Heart right ventricle (tissue), 16 donors: ENCODE measurements at regions not wholly inside any gene's neighbourhood (a gene's known extent, or its start where the extent isn't known, plus 50 kb on each side); places are given as distances from the start of the nearest gene placed in this dataset.

Experiments
- ATAC-seq, 8 donors: fragments of 200-7000 bp; cut with Tn5 transposase; one replicate each; pipeline ENCODE4 v1.9.1; 2020; ENCODE audit warnings: mild to moderate bottlenecking in 8 of 8, moderate library complexity in 8 of 8, moderate number of reproducible peaks in 1 of 8
- DNase-seq, 2 donors: peaks; one replicate each; pipeline ENCODE4 v3.0.0-alpha.2; 2020
- H3K27ac ChIP-seq, 10 donors: fragments of 200-600 bp; sonication (generic) in 2 of 10; one replicate each; pipeline versions ENCODE4 v1.5.0 to v1.8.0; 2020 to 2022; ENCODE audit warnings: mild to moderate bottlenecking in 3 of 10
- H3K27me3 ChIP-seq, 7 donors: fragments of 200-600 bp; one replicate each; pipeline ENCODE4 v1.8.0; 2021 to 2022; ENCODE audit warnings: mild to moderate bottlenecking in 2 of 7
- H3K36me3 ChIP-seq, 9 donors: fragments of 200-600 bp; sonication (generic) in 1 of 9; one replicate each; pipeline versions ENCODE4 v1.5.0 to v1.8.0; 2020 to 2022; ENCODE audit warnings: mild to moderate bottlenecking in 2 of 9
- H3K4me1 ChIP-seq, 9 donors: fragments of 200-600 bp; sonication (generic) in 1 of 9; one replicate each; pipeline versions ENCODE4 v1.5.0 to v1.8.0; 2020 to 2022; ENCODE audit warnings: mild to moderate bottlenecking in 4 of 9
- H3K4me3 ChIP-seq, 10 donors: fragments of 200-600 bp; sonication (generic) in 2 of 10; one replicate each; pipeline versions ENCODE4 v1.5.0 to v1.8.0; 2020 to 2022; ENCODE audit warnings: mild to moderate bottlenecking in 7 of 10, moderate library complexity in 2 of 10
- H3K9me3 ChIP-seq, 11 donors: fragments of 200-600 bp in 10 of 11; sonication (generic) in 2 of 11; one replicate each; pipeline versions ENCODE4 v1.5.0 to v1.8.0; 2013 to 2022; ENCODE audit warnings: mild to moderate bottlenecking in 2 of 11, control low read depth in 1 of 11, moderate library complexity in 1 of 11
- WGBS, 2 donors: extraction: QIAGEN DNeasy Blood & Tissue Kit; methylation state at CpG; one replicate each; pipeline ENCODE4 v1.1.7; 2013; ENCODE audit warnings: inconsistent platforms in 1 of 2; 5-methylcytosine and 5-hydroxymethylcytosine counted together
- intact Hi-C, 10 donors: fragments of 100-400 bp; cut with DNase I; formaldehyde crosslinking; loops; one replicate each; pipeline versions ENCODE4 v1.11.1 to v1.14.2; 2022
- TF ChIP-seq, protein P1 (sequence below), 9 donors: fragments of 200-600 bp; sonication (generic) in 2 of 9; IDR thresholded peaks; one replicate each; pipeline versions ENCODE4 v1.5.0 to v1.8.0; 2021 to 2022; ENCODE audit warnings: antibody characterized with exemption in 9 of 9, mild to moderate bottlenecking in 5 of 9, moderate library complexity in 1 of 9
- donor health status: Arrhythmogenic right ventricular cardiomyopathy.
- donor health status: ischemic (EF 13 %, LVEDD 7.1; RV severe dilation, severe dysfunction).
- donor health status: healthy with polysubstance abuse.
- donor health status: DM: no; HTN: yes; CAD: no.
- donor health status: DM: no; HTN: no; CAD: no.
- donor health status: ischemic (EF 25% LVEDD 6.9; RV normal size, moderate dysfunction).
- donor health status: ischemic (EF 25% LVEDD 5.7; RV mildly dilated, moderate dysfunction).
- donor health status: healthy.
- donor health status: DM: yes; HTN: yes; CAD: no.
- donor health status: Ischemic cardiomyopathy.
- donor health status: ischemic (EF 35%, LVEDD 5.7; RV mildly dilated, moderate dysfunction).
- donor health status: nonischemic (EF 11% LVEDD 7.7; RV severe dilation, severe dysfunction).
- donor health status: DM: yes; HTN: yes; CAD: no.
- donor health status: PGD.
- donor health status: ischemic (EF 29% LVEDD 5.4; RV normal size, mild dysfunction).
- donor health status: nonischemic (EF 23%, LVEDD 6.1; RV moderate dilation, normal function).

DNA sequence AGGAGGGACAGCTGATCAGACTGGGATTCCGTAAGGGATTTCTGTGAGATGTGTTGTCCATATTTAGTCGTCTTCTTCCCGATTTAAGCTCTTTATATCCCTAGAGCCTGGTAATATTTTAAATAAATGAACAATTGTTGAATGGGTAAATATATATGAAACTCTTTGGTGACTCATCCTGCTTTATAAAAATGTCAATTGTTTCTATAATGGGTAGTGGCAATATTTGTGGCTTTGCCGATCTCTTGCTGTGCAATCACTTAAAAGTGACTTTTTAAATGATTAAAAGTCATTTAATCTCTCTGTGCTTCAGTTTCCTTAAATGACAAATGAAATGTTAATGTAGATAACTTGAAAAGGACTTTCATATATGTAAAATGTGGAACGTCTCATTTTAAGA is 339.2 kb downstream of the RNF144A start:
- no peak for ATAC-seq

DNA sequence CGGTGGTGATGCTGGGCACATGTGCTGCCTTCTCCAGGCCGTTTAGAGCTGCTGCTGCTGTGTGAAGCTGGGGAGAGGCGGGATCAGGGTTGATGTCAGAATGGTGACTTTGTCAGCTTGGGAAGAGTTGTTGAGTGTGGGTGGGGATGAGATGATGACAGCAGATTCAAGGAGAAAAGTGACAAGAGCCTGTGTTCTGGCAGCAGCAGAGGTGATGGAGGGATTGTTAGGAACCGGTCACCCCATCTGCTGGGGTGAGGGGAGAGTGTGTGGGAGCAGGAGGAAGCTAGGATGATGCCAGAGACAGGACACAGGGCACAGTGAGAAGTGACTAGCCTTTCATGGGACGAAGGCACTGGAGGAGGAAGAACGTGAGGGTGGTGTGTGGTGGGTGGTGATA is 345.5 kb downstream of the RNF144A start:
- H3K27ac ChIP-seq: no peak overlapping the region
- TF ChIP-seq, protein P1, sequence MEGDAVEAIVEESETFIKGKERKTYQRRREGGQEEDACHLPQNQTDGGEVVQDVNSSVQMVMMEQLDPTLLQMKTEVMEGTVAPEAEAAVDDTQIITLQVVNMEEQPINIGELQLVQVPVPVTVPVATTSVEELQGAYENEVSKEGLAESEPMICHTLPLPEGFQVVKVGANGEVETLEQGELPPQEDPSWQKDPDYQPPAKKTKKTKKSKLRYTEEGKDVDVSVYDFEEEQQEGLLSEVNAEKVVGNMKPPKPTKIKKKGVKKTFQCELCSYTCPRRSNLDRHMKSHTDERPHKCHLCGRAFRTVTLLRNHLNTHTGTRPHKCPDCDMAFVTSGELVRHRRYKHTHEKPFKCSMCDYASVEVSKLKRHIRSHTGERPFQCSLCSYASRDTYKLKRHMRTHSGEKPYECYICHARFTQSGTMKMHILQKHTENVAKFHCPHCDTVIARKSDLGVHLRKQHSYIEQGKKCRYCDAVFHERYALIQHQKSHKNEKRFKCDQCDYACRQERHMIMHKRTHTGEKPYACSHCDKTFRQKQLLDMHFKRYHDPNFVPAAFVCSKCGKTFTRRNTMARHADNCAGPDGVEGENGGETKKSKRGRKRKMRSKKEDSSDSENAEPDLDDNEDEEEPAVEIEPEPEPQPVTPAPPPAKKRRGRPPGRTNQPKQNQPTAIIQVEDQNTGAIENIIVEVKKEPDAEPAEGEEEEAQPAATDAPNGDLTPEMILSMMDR (IDR thresholded peaks at IDR 0.05): no peak
- no peaks in the 10 kb centered on the region for H3K4me1 ChIP-seq
- no peak overlapping the region for H3K4me3 ChIP-seq
- intact Hi-C loops: no loop called here
- 35 to 44% methylated on average over 6 of the region's 6 CpGs for WGBS, 2 donors
- no peaks in the 10 kb centered on the region for H3K9me3 ChIP-seq
- no peak for ATAC-seq
- no peak for DNase-seq
- no peaks in the 10 kb centered on the region for H3K36me3 ChIP-seq
- peaks cover 0 to 10% (median 0%) of the 10 kb centered on the region in 7 donors for H3K27me3 ChIP-seq

More for the DNA sequence above, 339.2 kb downstream of the RNF144A start:
- no peaks in the 10 kb centered on the region for H3K27me3 ChIP-seq
- no peaks in the 10 kb centered on the region for H3K9me3 ChIP-seq
- H3K4me1 ChIP-seq: no peaks in the 10 kb centered on the region
- intact Hi-C loops: no loop called here
- no peak overlapping the region for H3K27ac ChIP-seq
- no peak overlapping the region for H3K4me3 ChIP-seq
- no peak for DNase-seq
- TF ChIP-seq, protein P1 (IDR thresholded peaks at IDR 0.05): no peak
- WGBS, 2 donors: 86 to 90% methylated on average over 5 of the region's 5 CpGs
- no peaks in the 10 kb centered on the region for H3K36me3 ChIP-seq

DNA sequence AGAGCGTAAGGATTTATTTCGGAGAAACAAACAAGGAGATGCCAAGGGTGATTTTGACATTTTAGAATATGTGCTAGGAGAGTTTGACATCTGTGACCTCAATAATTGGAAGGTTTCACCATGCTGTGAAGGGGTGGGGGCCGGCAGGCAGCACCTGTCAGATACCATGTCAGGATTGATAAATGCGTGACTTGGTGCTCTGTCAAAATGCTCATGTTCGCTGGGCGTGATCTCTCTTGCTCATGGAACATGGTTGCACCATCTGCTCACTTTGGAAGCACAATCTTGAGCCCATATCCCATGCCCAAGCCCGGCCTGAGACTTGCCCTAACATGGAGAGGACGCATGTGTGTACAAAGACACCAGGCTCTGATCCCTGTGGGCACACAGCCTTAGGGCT is 347.6 kb downstream of the RNF144A start:
- ATAC-seq (no peak), DNase-seq (no peak)
- Histone ChIP-seq H3K36me3 (no peaks in the 10 kb centered on the region), H3K4me3 (no peak overlapping the region), H3K9me3 (no peaks in the 10 kb centered on the region), H3K4me1 (no peaks in the 10 kb centered on the region), H3K27ac (no peak overlapping the region), H3K27me3 (peaks cover 0 to 17% (median 10%) of the 10 kb centered on the region in 7 donors)
- 93 to 96% methylated on average over 8 of the region's 8 CpGs for WGBS, 2 donors
- TF ChIP-seq, protein P1 (IDR thresholded peaks at IDR 0.05): no peak
- intact Hi-C loops: no loop called here

DNA sequence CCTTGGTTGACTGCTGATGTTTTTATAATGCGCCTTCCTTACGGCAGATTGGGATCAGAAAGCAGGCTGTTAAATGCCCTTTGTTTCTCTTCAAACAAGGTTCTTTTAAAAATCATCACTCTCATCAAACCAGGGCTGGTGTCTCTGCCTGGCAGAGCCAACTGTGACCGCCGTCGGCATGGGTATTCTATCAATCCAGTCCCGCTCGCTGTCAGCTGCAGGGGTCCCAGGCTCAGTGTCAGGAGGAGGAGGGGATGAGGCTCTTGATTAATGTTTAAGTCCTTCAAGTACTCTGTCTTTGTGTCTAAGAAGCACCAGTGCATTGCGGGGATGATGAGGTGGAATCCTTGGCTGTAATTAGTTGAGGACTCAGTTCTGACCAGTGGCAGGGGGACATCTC is 348.1 kb downstream of the RNF144A start:
- Histone ChIP-seq H3K27ac (no peak overlapping the region), H3K27me3 (peaks cover 0 to 22% (median 11%) of the 10 kb centered on the region in 7 donors), H3K36me3 (no peaks in the 10 kb centered on the region), H3K4me3 (no peak overlapping the region), H3K4me1 (no peaks in the 10 kb centered on the region), H3K9me3 (no peaks in the 10 kb centered on the region)
- WGBS, 2 donors: 88% methylated on average over 8 of the region's 8 CpGs
- DNase-seq: no peak
- TF ChIP-seq, protein P1 (IDR thresholded peaks at IDR 0.05): no peak
- ATAC-seq: no peak
- intact Hi-C loops: no loop called here
